ENCODE measurements at regions not wholly inside any gene's neighbourhood (a gene's known extent, or its start where the extent isn't known, plus 50 kb on each side); places are given as distances from the start of the nearest gene placed in this dataset.

GRCh38 chr1:209231476-209232156, 351.9 kb upstream of the CAMK1G start:
- TF ChIP-seq CTCF (IDR thresholded peaks at IDR 0.05; ENCODE audit: poor library complexity, severe bottlenecking) (no peak), RAD21 (conservative IDR thresholded peaks at IDR 0.05) (no peak), TAF1 (IDR thresholded peaks at IDR 0.05; ENCODE audit: low read depth) (no peak), POLR2AphosphoS5 (IDR thresholded peaks at IDR 0.05) (no peak), EZH2 (IDR thresholded peaks at IDR 0.05; ENCODE audit: borderline replicate concordance, insufficient read depth, low read length, poor library complexity, severe bottlenecking) (no peak)
- TF ChIP-seq, protein P1, sequence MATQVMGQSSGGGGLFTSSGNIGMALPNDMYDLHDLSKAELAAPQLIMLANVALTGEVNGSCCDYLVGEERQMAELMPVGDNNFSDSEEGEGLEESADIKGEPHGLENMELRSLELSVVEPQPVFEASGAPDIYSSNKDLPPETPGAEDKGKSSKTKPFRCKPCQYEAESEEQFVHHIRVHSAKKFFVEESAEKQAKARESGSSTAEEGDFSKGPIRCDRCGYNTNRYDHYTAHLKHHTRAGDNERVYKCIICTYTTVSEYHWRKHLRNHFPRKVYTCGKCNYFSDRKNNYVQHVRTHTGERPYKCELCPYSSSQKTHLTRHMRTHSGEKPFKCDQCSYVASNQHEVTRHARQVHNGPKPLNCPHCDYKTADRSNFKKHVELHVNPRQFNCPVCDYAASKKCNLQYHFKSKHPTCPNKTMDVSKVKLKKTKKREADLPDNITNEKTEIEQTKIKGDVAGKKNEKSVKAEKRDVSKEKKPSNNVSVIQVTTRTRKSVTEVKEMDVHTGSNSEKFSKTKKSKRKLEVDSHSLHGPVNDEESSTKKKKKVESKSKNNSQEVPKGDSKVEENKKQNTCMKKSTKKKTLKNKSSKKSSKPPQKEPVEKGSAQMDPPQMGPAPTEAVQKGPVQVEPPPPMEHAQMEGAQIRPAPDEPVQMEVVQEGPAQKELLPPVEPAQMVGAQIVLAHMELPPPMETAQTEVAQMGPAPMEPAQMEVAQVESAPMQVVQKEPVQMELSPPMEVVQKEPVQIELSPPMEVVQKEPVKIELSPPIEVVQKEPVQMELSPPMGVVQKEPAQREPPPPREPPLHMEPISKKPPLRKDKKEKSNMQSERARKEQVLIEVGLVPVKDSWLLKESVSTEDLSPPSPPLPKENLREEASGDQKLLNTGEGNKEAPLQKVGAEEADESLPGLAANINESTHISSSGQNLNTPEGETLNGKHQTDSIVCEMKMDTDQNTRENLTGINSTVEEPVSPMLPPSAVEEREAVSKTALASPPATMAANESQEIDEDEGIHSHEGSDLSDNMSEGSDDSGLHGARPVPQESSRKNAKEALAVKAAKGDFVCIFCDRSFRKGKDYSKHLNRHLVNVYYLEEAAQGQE (IDR thresholded peaks at IDR 0.05; ENCODE audit: borderline replicate concordance) = no peak
